CD4-positive, alpha-beta T cell (primary cell): ENCODE measurements at regions not wholly inside any gene's neighbourhood (a gene's known extent, or its start where the extent isn't known, plus 50 kb on each side); places are given as distances from the start of the nearest gene placed in this dataset.

Experiments
- ATAC-seq: fragments of 200-7000 bp; cut with Tn5 transposase; one replicate; pipeline ENCODE4 v1.10.0; 2022; ENCODE audit warnings: mild to moderate bottlenecking; ENCODE audit not compliant: poor library complexity
- CTCF ChIA-PET: fragments of 350-600 bp; sonication (Branson Sonifier 250); formaldehyde crosslinking; loops from one replicate; lab custom pipeline; 2021; ENCODE audit warnings: antibody characterized with exemption, inconsistent platforms; lab: Charles Lee
- POLR2A ChIA-PET: fragments of 350-600 bp; sonication (Branson Sonifier 250); formaldehyde crosslinking; loops from one replicate; lab custom pipeline; 2021; ENCODE audit warnings: antibody characterized with exemption, inconsistent platforms; lab: Charles Lee
- DNase-seq, 14 experiments: peaks; one replicate each; pipeline ENCODE4 v3.0.0-alpha.2; 2013 to 2020; ENCODE audit warnings: mixed read lengths in 2 of 14
- H3K27ac ChIP-seq, 2 donors: one replicate each; pipeline versions ENCODE4 v1.5.1 to v1.7.0; 2013; ENCODE audit warnings: low read length in 2 of 2, low read depth in 1 of 2, mild to moderate bottlenecking in 1 of 2
- H3K27me3 ChIP-seq, 2 experiments: 1 replicate in 1 of 2; 2 replicates in 1 of 2; pipeline versions ENCODE4 v1.6.1 to v1.7.0; 2013; ENCODE audit warnings: low read length in 2 of 2, control low read depth in 1 of 2, mild to moderate bottlenecking in 1 of 2, moderate library complexity in 1 of 2; ENCODE audit not compliant: insufficient read depth in 2 of 2, control insufficient read depth in 1 of 2
- H3K36me3 ChIP-seq: one replicate; pipeline ENCODE4 v1.6.1; 2013; ENCODE audit warnings: low read length, control low read depth; ENCODE audit not compliant: insufficient read depth
- H3K4me1 ChIP-seq: one replicate; pipeline ENCODE4 v1.6.1; 2013; ENCODE audit warnings: low read length, control low read depth; ENCODE audit not compliant: insufficient read depth
- H3K4me3 ChIP-seq: one replicate; pipeline ENCODE4 v1.5.1; 2013; ENCODE audit warnings: mild to moderate bottlenecking, low read length, moderate library complexity
- H3K9me3 ChIP-seq, 2 experiments: 1 replicate in 1 of 2; 2 replicates in 1 of 2; pipeline versions ENCODE4 v1.6.1 to v1.7.0; 2013; ENCODE audit warnings: low read length in 2 of 2, mild to moderate bottlenecking in 2 of 2, control low read depth in 1 of 2, moderate library complexity in 1 of 2; ENCODE audit not compliant: control insufficient read depth in 1 of 2, insufficient read depth in 1 of 2
- H3K27ac Mint-ChIP-seq: one replicate; pipeline ENCODE4 v1.8.0; 2020; ENCODE audit warnings: mixed read lengths
- H3K27me3 Mint-ChIP-seq: one replicate; pipeline ENCODE4 v1.8.0; 2021; ENCODE audit warnings: mixed read lengths
- H3K36me3 Mint-ChIP-seq: one replicate; pipeline ENCODE4 v1.8.0; 2021; ENCODE audit warnings: low read depth, mixed read lengths
- H3K4me1 Mint-ChIP-seq: one replicate; pipeline ENCODE4 v1.8.0; 2021; ENCODE audit warnings: low read depth, mixed read lengths
- H3K4me3 Mint-ChIP-seq: one replicate; pipeline ENCODE4 v1.8.0; 2020; ENCODE audit warnings: mild to moderate bottlenecking, mixed read lengths
- H3K9me3 Mint-ChIP-seq: one replicate; pipeline ENCODE4 v1.8.0; 2020; ENCODE audit warnings: mixed read lengths
- intact Hi-C, 2 experiments: fragments of 100-400 bp; cut with DNase I in 1 of 2; cut with micrococcal nuclease in 1 of 2; formaldehyde crosslinking; loops; one replicate each; pipeline versions ENCODE4 v1.15.1 to v1.9.0; 2023 to 2025; cut with DNase I, micrococcal nuclease
- TF ChIP-seq, protein P1 (sequence below): fragments of 200-600 bp; IDR thresholded peaks from one replicate; pipeline ENCODE4 v1.8.0; 2022; ENCODE audit warnings: antibody characterized with exemption, mild to moderate bottlenecking

DNA sequence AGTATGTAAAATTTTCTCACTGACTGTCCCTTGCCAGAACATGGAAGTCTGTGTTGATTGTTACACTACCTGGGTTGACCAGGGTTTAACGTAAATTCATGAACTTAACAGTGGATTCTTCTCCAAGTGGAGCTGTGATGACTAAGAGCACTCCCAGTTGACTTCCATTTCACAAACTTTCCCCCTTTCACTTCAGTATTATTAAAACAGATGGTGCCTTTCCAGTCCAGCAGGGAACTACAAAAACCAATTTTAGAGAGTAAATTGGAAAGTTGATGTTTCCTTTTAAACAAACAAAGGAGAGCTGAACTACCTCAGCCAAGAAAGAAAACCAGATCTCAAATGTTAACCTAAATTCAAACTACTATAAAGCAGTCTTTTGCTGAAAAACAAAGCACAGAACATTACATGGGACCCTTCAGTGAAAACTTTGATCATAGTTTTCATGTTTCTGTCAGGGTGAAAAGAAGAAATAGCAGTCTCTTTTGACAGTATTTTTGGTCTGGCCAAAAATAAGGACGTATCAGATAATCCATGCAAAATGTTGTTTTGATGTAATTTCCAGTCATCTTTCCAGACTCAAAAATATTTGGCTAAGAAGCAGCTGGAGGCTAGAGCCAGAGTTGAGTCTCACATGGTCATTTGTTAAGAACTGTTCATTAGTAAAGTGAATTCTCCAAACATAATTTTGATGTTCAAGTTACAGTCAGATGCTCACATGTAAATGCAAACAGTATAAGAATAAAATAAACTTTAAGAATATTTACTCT lies 479.9 kb upstream of the AKR1E2 start:
- DNase-seq (no peak), ATAC-seq (no peak)
- H3K27ac Mint-ChIP-seq, result no peak overlapping the region
- POLR2A ChIA-PET, result no interaction called here
- intact Hi-C loops, result no loop called here
- H3K4me3 Mint-ChIP-seq, result no peak overlapping the region
- no peaks in the 10 kb centered on the region for H3K9me3 ChIP-seq
- H3K27me3 Mint-ChIP-seq, result peaks cover 8% of the 10 kb centered on the region
- no peaks in the 10 kb centered on the region for H3K36me3 Mint-ChIP-seq
- H3K4me1 ChIP-seq, result no peaks in the 10 kb centered on the region
- no peak overlapping the region for H3K27ac ChIP-seq
- no peaks in the 10 kb centered on the region for H3K4me1 Mint-ChIP-seq
- no peak overlapping the region for H3K4me3 ChIP-seq
- H3K36me3 ChIP-seq, result no peaks in the 10 kb centered on the region
- CTCF ChIA-PET, result no interaction called here
- H3K27me3 ChIP-seq, result no peaks in the 10 kb centered on the region
- TF ChIP-seq, protein P1, sequence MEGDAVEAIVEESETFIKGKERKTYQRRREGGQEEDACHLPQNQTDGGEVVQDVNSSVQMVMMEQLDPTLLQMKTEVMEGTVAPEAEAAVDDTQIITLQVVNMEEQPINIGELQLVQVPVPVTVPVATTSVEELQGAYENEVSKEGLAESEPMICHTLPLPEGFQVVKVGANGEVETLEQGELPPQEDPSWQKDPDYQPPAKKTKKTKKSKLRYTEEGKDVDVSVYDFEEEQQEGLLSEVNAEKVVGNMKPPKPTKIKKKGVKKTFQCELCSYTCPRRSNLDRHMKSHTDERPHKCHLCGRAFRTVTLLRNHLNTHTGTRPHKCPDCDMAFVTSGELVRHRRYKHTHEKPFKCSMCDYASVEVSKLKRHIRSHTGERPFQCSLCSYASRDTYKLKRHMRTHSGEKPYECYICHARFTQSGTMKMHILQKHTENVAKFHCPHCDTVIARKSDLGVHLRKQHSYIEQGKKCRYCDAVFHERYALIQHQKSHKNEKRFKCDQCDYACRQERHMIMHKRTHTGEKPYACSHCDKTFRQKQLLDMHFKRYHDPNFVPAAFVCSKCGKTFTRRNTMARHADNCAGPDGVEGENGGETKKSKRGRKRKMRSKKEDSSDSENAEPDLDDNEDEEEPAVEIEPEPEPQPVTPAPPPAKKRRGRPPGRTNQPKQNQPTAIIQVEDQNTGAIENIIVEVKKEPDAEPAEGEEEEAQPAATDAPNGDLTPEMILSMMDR, result no peak
- H3K9me3 Mint-ChIP-seq, result no peaks in the 10 kb centered on the region

DNA sequence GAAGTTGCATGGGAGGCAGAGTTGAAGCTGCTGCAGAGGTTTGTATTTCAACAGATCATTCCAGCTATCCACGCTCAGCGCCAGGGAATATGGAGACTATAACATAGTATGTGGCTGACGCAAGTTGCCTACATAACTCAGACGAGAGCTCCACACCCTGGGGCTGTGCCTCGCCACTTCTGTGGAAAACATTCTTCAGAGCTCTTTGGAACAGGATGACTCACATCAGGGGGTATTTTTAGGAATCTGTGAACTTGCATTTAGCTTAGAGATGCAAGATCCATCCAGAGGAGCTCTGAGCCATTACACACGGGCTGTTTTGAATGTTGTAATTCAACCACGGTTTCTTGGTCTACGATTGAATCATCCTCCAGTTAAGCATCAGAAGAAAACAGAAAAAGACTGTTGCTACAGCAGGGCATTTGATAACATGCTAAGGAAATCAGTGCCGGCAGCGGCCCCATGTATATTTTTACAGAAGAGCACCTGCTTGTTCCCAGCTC lies 481.5 kb upstream of the AKR1E2 start:
- no peaks in the 10 kb centered on the region for H3K27me3 ChIP-seq
- Mint-ChIP-seq H3K36me3 (no peaks in the 10 kb centered on the region), H3K27ac (no peak overlapping the region), H3K4me3 (no peak overlapping the region), H3K27me3 (peaks cover 8% of the 10 kb centered on the region), H3K9me3 (no peaks in the 10 kb centered on the region), H3K4me1 (no peaks in the 10 kb centered on the region)
- ATAC-seq, result no peak
- CTCF ChIA-PET, result no interaction called here
- DNase-seq, result no peak
- no peaks in the 10 kb centered on the region for H3K36me3 ChIP-seq
- intact Hi-C loops, result no loop called here
- H3K4me1 ChIP-seq, result no peaks in the 10 kb centered on the region
- H3K4me3 ChIP-seq, result no peak overlapping the region
- POLR2A ChIA-PET, result no interaction called here
- TF ChIP-seq, protein P1, result no peak
- no peak overlapping the region for H3K27ac ChIP-seq
- no peaks in the 10 kb centered on the region for H3K9me3 ChIP-seq

DNA sequence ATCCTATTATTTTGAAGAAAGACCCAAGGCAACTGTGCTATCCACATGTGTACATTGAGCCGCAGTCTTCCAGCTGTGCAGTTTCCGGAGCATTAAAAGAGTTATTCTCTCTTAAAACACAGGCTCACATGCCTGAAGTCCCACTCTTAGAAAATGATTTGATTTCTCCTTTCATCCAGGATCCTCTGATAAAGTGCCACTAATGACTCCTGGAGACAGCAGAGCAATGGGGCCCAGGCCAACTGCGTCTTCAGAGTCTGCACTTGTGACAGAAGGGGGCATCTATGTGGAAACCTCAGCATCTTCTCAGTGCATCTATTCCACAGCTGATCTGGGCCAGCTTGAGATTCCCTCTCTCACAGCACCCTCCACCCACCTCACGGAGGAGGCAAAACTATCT lies 482.1 kb upstream of the AKR1E2 start:
- no peak for DNase-seq
- no peaks in the 10 kb centered on the region for H3K9me3 ChIP-seq
- H3K27ac Mint-ChIP-seq, result no peak overlapping the region
- H3K4me1 ChIP-seq, result no peaks in the 10 kb centered on the region
- TF ChIP-seq, protein P1, result no peak
- peaks cover 8% of the 10 kb centered on the region for H3K27me3 Mint-ChIP-seq
- H3K4me3 ChIP-seq, result no peak overlapping the region
- no peak overlapping the region for H3K27ac ChIP-seq
- H3K36me3 ChIP-seq, result no peaks in the 10 kb centered on the region
- H3K4me1 Mint-ChIP-seq, result no peaks in the 10 kb centered on the region
- intact Hi-C loops, result no loop called here
- ChIA-PET CTCF (no interaction called here), POLR2A (no interaction called here)
- no peak overlapping the region for H3K4me3 Mint-ChIP-seq
- no peak for ATAC-seq
- no peaks in the 10 kb centered on the region for H3K27me3 ChIP-seq
- no peaks in the 10 kb centered on the region for H3K36me3 Mint-ChIP-seq
- no peaks in the 10 kb centered on the region for H3K9me3 Mint-ChIP-seq
